Heart left ventricle (tissue), 16 donors: ENCODE measurements at regions not wholly inside any gene's neighbourhood (a gene's known extent, or its start where the extent isn't known, plus 50 kb on each side); places are given as distances from the start of the nearest gene placed in this dataset.

ENCODE experiments used
- ATAC-seq, 4 donors: fragments of 200-7000 bp; cut with Tn5 transposase; one replicate each; pipeline ENCODE4 v1.9.1; 2020 to 2022; ENCODE audit warnings: moderate library complexity in 4 of 4, mild to moderate bottlenecking in 3 of 4, moderate number of reproducible peaks in 1 of 4
- DNase-seq, 5 donors: peaks; one replicate each; pipeline ENCODE4 v3.0.0-alpha.2; 2020
- H3K27ac ChIP-seq, 12 donors: fragments of 200-600 bp; sonication (generic) in 4 of 12; one replicate each; pipeline versions ENCODE4 v1.5.0 to v1.8.0; 2016 to 2022; ENCODE audit warnings: mild to moderate bottlenecking in 2 of 12
- H3K27me3 ChIP-seq, 9 donors: fragments of 200-600 bp; sonication (generic) in 2 of 9; one replicate each; pipeline versions ENCODE4 v1.5.1 to v1.8.0; 2016 to 2022; ENCODE audit warnings: mild to moderate bottlenecking in 3 of 9
- H3K36me3 ChIP-seq, 9 donors: fragments of 200-600 bp; sonication (generic) in 2 of 9; one replicate each; pipeline versions ENCODE4 v1.5.0 to v1.8.0; 2018 to 2022; ENCODE audit warnings: mild to moderate bottlenecking in 2 of 9
- H3K4me1 ChIP-seq, 12 donors: fragments of 200-600 bp; sonication (generic) in 4 of 12; one replicate each; pipeline versions ENCODE4 v1.5.0 to v1.8.0; 2016 to 2022; ENCODE audit warnings: mild to moderate bottlenecking in 3 of 12
- H3K4me3 ChIP-seq, 12 donors: fragments of 200-600 bp; sonication (generic) in 4 of 12; one replicate each; pipeline versions ENCODE4 v1.5.0 to v1.8.0; 2017 to 2022; ENCODE audit warnings: mild to moderate bottlenecking in 9 of 12, moderate library complexity in 4 of 12
- H3K9me3 ChIP-seq, 12 donors: fragments of 200-600 bp; sonication (generic) in 4 of 12; one replicate each; pipeline versions ENCODE4 v1.5.0 to v1.8.0; 2016 to 2022; ENCODE audit warnings: mild to moderate bottlenecking in 1 of 12
- CTCF ChIP-seq, 12 donors: fragments of 200-600 bp; sonication (generic) in 4 of 12; IDR thresholded peaks; one replicate each; pipeline versions ENCODE4 v1.5.0 to v1.8.0; 2018 to 2022; ENCODE audit warnings: antibody characterized with exemption in 12 of 12, mild to moderate bottlenecking in 5 of 12
- POLR2A ChIP-seq, 2 donors: fragments of 450-650 bp; IDR thresholded peaks; one replicate each; pipeline ENCODE4 v1.6.1; 2017; ENCODE audit warnings: antibody characterized with exemption in 2 of 2, mild to moderate bottlenecking in 2 of 2, moderate library complexity in 2 of 2
- WGBS, 4 donors: extraction: QIAGEN DNeasy Blood & Tissue Kit in 2 of 4; methylation state at CpG; one replicate each; pipeline versions ENCODE4 v1.1.5 to v1.1.7; 2013 to 2018; 5-methylcytosine and 5-hydroxymethylcytosine counted together
- intact Hi-C, 10 donors: fragments of 100-400 bp; cut with DNase I; formaldehyde crosslinking; loops; one replicate each; pipeline versions ENCODE4 v1.11.1 to v1.14.2; 2022
- donor health status: ischemic (EF 13 %, LVEDD 7.1; RV severe dilation, severe dysfunction).
- donor health status: healthy with polysubstance abuse.
- donor health status: DM: no; HTN: yes; CAD: no.
- donor health status: DM: no; HTN: no; CAD: no.
- donor health status: ischemic (EF 25% LVEDD 6.9; RV normal size, moderate dysfunction).
- donor health status: ischemic (EF 25% LVEDD 5.7; RV mildly dilated, moderate dysfunction).
- donor health status: healthy.
- donor health status: DM: yes; HTN: yes; CAD: no.
- donor health status: ischemic (EF 35%, LVEDD 5.7; RV mildly dilated, moderate dysfunction).
- donor health status: nonischemic (EF 11% LVEDD 7.7; RV severe dilation, severe dysfunction).
- donor health status: DM: yes; HTN: yes; CAD: no.
- donor health status: PGD.
- donor health status: ischemic (EF 29% LVEDD 5.4; RV normal size, mild dysfunction).
- donor health status: nonischemic (EF 23%, LVEDD 6.1; RV moderate dilation, normal function).

- Histone ChIP-seq H3K4me3 (no peak overlapping the region), H3K36me3 (no peaks in the 10 kb centered on the region), H3K4me1 (peaks cover 0 to 57% (median 23%) of the 10 kb centered on the region in 12 donors), H3K27ac (peak overlapping the region; percentile 3 to 79 (median 55)), H3K27me3 (no peaks in the 10 kb centered on the region), H3K9me3 (no peaks in the 10 kb centered on the region)
- WGBS, 4 donors, result 32 to 58% (median 47%) methylated on average over 11 of the region's 11 CpGs
- intact Hi-C loops, result loop anchor here in 1 of 10 donors (10.0 kb wide), 1 partner anchor 345 kb away; no protein-coding TSS in a partner anchor
- DNase-seq (peak; percentile 65 to 81 (median 74)), ATAC-seq (peak; percentile 33 to 75 (median 66))
- no peak for TF ChIP-seq POLR2A (IDR thresholded peaks at IDR 0.05)
- TF ChIP-seq CTCF (IDR thresholded peaks at IDR 0.05), result peak in 1 of 12 donors; percentile 11
These were observed 86.3 kb downstream of the ZFP36L2 start for GRCh38 chr2:43139996-43140621.

- Histone ChIP-seq H3K9me3 (no peaks in the 10 kb centered on the region), H3K27ac (peak overlapping the region in 9 of 12 donors; percentile 3 to 79 (median 55)), H3K4me3 (no peak overlapping the region), H3K4me1 (peaks cover 0 to 63% (median 23%) of the 10 kb centered on the region in 12 donors), H3K27me3 (no peaks in the 10 kb centered on the region), H3K36me3 (no peaks in the 10 kb centered on the region)
- WGBS, 4 donors, result 86 to 89% (median 88%) methylated on average over 4 of the region's 4 CpGs
- ATAC-seq (no peak), DNase-seq (peak in 2 of 5 donors; percentile 20 to 49)
- intact Hi-C loops, result loop anchor here in 1 of 10 donors (10.0 kb wide), 1 partner anchor 345 kb away; no protein-coding TSS in a partner anchor
- TF ChIP-seq CTCF (IDR thresholded peaks at IDR 0.05) (no peak), POLR2A (IDR thresholded peaks at IDR 0.05) (no peak)
These were observed 86.9 kb downstream of the ZFP36L2 start for GRCh38 chr2:43139501-43139900.

- H3K9me3 ChIP-seq, result no peaks in the 10 kb centered on the region
- intact Hi-C loops, result loop anchor here in 1 of 10 donors (10.0 kb wide), 1 partner anchor 346 kb away; no protein-coding TSS in a partner anchor
- 96 to 98% (median 98%) methylated on average over 3 of the region's 3 CpGs for WGBS, 4 donors
These were observed 88.0 kb downstream of the ZFP36L2 start for GRCh38 chr2:43138441-43138840.

More at GRCh38 chr2:43138441-43138840, 88.0 kb downstream of the ZFP36L2 start:
- Histone ChIP-seq H3K36me3 (no peaks in the 10 kb centered on the region), H3K27ac (peak overlapping the region in 2 of 12 donors; percentile 54 to 94), H3K4me3 (no peak overlapping the region), H3K4me1 (peaks cover 0 to 73% (median 25%) of the 10 kb centered on the region in 12 donors), H3K27me3 (no peaks in the 10 kb centered on the region)
- TF ChIP-seq CTCF (IDR thresholded peaks at IDR 0.05) (no peak), POLR2A (IDR thresholded peaks at IDR 0.05) (no peak)
- ATAC-seq, result no peak
- DNase-seq, result no peak
